ENCODE measurements at regions not wholly inside any gene's neighbourhood (a gene's known extent, or its start where the extent isn't known, plus 50 kb on each side); places are given as distances from the start of the nearest gene placed in this dataset.

DNA sequence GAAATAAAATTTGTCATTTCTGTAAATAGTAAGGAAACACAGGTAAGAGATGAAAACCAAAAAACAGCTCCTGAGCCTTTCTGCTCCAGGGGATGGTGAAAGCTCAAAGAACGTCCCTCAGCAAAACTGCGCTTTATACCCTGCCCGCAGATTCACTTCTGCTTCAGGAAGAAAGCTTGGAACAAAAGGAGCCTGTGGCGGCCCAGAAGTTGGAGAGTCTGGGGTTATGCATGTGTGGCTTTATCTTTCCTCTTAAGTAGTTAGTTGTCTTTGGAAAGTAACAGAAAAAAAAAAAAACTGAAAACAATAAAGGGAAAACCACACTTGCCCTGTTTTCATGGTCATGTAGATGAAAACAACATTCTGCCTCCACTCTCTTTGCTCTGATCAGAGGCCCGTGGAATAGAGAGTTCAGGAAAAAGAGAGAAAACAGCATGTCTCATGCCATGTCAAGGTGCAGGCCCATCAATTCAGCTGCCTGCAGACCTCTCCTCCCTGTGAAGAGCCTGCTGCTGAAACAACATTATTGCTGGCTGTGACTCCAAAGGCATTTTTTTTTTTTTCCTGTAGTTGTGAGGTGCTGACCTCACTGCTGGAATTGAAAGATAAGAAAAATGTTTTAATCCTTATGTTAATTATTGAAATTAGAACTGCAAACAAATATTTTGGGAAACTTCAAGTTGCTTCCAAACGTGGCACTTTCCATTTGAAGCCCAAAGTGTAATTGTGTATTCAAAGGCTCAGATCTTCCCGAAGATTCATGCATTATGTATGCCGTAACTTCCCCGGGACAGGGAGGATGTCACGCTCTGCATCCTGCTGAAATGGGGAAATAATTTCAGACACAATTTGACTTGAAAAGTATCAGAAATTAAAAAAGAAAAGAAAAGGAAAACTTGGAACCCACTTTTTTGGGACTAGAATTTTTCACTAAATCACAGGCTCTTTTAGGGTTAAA lies 108.4 kb upstream of the ZNF385D start:
- POLR2A ChIA-PET, result no interaction called here
- no TSS peak for BruUV-seq (replicated peaks)

DNA sequence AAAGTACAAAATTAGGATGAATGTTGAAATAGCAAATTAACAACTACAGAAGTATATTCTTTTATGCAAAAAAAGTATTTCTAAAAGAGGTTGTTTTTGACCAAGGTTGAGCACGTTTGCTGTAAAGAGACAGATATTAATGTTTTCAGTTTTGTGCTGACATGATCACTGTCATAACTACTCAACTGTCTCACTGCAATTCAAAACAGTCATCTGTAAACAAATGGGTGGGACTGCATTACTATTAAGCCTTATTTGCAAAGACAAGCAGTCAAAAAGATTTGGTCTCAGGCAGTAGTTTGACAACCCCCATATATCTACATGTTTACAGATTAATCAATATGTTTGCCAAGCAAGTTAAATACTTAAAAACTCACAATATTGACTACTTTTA lies 109.1 kb upstream of the ZNF385D start:
- no peak overlapping the region for H3K4me3 ChIP-seq (ENCODE audit: low read depth, low read length)
- H3K27me3 ChIP-seq (replicated peaks; ENCODE audit: control insufficient read depth, insufficient read depth, low read length), result no peaks in the 10 kb centered on the region
- peaks cover 3% of the 10 kb centered on the region for H3K27me3 Mint-ChIP-seq (ENCODE audit: insufficient read depth, unreplicated experiment)
- intact Hi-C loops (cut with micrococcal nuclease; ENCODE audit: unreplicated experiment), result no loop called here
- no peak for DNase-seq
- no peaks in the 10 kb centered on the region for H3K36me3 Mint-ChIP-seq (ENCODE audit: insufficient read depth, unreplicated experiment)
- H3K9me3 Mint-ChIP-seq (ENCODE audit: unreplicated experiment), result no peaks in the 10 kb centered on the region
- H3K36me3 ChIP-seq (ENCODE audit: control insufficient read depth, insufficient read depth, low read length), result no peaks in the 10 kb centered on the region
- TF ChIP-seq, protein P1, sequence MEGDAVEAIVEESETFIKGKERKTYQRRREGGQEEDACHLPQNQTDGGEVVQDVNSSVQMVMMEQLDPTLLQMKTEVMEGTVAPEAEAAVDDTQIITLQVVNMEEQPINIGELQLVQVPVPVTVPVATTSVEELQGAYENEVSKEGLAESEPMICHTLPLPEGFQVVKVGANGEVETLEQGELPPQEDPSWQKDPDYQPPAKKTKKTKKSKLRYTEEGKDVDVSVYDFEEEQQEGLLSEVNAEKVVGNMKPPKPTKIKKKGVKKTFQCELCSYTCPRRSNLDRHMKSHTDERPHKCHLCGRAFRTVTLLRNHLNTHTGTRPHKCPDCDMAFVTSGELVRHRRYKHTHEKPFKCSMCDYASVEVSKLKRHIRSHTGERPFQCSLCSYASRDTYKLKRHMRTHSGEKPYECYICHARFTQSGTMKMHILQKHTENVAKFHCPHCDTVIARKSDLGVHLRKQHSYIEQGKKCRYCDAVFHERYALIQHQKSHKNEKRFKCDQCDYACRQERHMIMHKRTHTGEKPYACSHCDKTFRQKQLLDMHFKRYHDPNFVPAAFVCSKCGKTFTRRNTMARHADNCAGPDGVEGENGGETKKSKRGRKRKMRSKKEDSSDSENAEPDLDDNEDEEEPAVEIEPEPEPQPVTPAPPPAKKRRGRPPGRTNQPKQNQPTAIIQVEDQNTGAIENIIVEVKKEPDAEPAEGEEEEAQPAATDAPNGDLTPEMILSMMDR (IDR thresholded peaks at IDR 0.05; ENCODE audit: insufficient read depth in 1 of 2, low read depth in 1 of 2, low read length in 1 of 2, severe bottlenecking in 1 of 2, unreplicated experiment in 1 of 2), result no peak
- H3K4me1 ChIP-seq, result no peaks in the 10 kb centered on the region
- no peak overlapping the region for H3K4me3 Mint-ChIP-seq (ENCODE audit: unreplicated experiment)
- CTCF ChIA-PET, result no interaction called here
- H3K27ac Mint-ChIP-seq (ENCODE audit: unreplicated experiment), result no peak overlapping the region
- POLR2A ChIA-PET, result no interaction called here
- H3K4me1 Mint-ChIP-seq (ENCODE audit: low read depth, unreplicated experiment), result no peaks in the 10 kb centered on the region
- no TSS peak for BruUV-seq (replicated peaks)
- H3K9me3 ChIP-seq, result no peaks in the 10 kb centered on the region

More for the DNA sequence above, 108.4 kb upstream of the ZNF385D start:
- Mint-ChIP-seq H3K27ac (ENCODE audit: unreplicated experiment) (no peak overlapping the region), H3K9me3 (ENCODE audit: unreplicated experiment) (no peaks in the 10 kb centered on the region), H3K4me3 (ENCODE audit: unreplicated experiment) (no peak overlapping the region), H3K4me1 (ENCODE audit: low read depth, unreplicated experiment) (no peaks in the 10 kb centered on the region), H3K27me3 (ENCODE audit: insufficient read depth, unreplicated experiment) (peaks cover 3% of the 10 kb centered on the region), H3K36me3 (ENCODE audit: insufficient read depth, unreplicated experiment) (no peaks in the 10 kb centered on the region)
- TF ChIP-seq, protein P1 (IDR thresholded peaks at IDR 0.05; ENCODE audit: insufficient read depth in 1 of 2, low read depth in 1 of 2, low read length in 1 of 2, severe bottlenecking in 1 of 2, unreplicated experiment in 1 of 2), result no peak
- Histone ChIP-seq H3K4me3 (ENCODE audit: low read depth, low read length) (no peak overlapping the region), H3K36me3 (ENCODE audit: control insufficient read depth, insufficient read depth, low read length) (no peaks in the 10 kb centered on the region), H3K27me3 (replicated peaks; ENCODE audit: control insufficient read depth, insufficient read depth, low read length) (no peaks in the 10 kb centered on the region), H3K9me3 (no peaks in the 10 kb centered on the region), H3K4me1 (no peaks in the 10 kb centered on the region)
- intact Hi-C loops (cut with micrococcal nuclease; ENCODE audit: unreplicated experiment), result no loop called here
- DNase-seq, result no peak
- CTCF ChIA-PET, result no interaction called here

DNA sequence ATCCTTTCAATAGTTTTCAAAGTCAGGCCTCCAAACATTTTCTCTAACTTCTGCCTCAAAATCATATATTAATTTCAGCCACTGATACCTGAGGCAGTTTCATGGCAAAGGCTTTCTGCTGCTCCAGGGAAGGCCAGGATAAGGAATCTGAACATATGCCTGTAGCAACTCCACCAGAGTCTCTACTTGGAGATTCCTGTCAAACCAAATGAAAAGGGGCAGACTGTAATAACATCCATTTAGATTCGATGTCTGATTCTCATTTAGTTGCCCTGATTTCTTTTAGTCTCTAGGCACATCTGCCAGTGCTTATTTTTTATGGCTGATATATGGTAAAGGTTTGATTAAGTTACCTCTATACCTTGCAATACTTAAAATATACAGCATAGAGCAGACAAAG lies 109.6 kb upstream of the ZNF385D start:
- Histone ChIP-seq H3K36me3 (ENCODE audit: control insufficient read depth, insufficient read depth, low read length) (no peaks in the 10 kb centered on the region), H3K9me3 (no peaks in the 10 kb centered on the region), H3K4me1 (no peaks in the 10 kb centered on the region), H3K27me3 (replicated peaks; ENCODE audit: control insufficient read depth, insufficient read depth, low read length) (no peaks in the 10 kb centered on the region), H3K4me3 (ENCODE audit: low read depth, low read length) (no peak overlapping the region)
- no peak for DNase-seq
- peaks cover 3% of the 10 kb centered on the region for H3K27me3 Mint-ChIP-seq (ENCODE audit: insufficient read depth, unreplicated experiment)
- no peak overlapping the region for H3K4me3 Mint-ChIP-seq (ENCODE audit: unreplicated experiment)
- no peaks in the 10 kb centered on the region for H3K9me3 Mint-ChIP-seq (ENCODE audit: unreplicated experiment)
- no peak overlapping the region for H3K27ac Mint-ChIP-seq (ENCODE audit: unreplicated experiment)
- POLR2A ChIA-PET, result no interaction called here
- H3K4me1 Mint-ChIP-seq (ENCODE audit: low read depth, unreplicated experiment), result no peaks in the 10 kb centered on the region
- no peaks in the 10 kb centered on the region for H3K36me3 Mint-ChIP-seq (ENCODE audit: insufficient read depth, unreplicated experiment)
- TF ChIP-seq, protein P1 (IDR thresholded peaks at IDR 0.05; ENCODE audit: insufficient read depth in 1 of 2, low read depth in 1 of 2, low read length in 1 of 2, severe bottlenecking in 1 of 2, unreplicated experiment in 1 of 2), result no peak
- CTCF ChIA-PET, result no interaction called here
- intact Hi-C loops (cut with micrococcal nuclease; ENCODE audit: unreplicated experiment), result no loop called here
- no TSS peak for BruUV-seq (replicated peaks)

Data from Caco-2 (cell line).